ENCODE measurements at regions not wholly inside any gene's neighbourhood (a gene's known extent, or its start where the extent isn't known, plus 50 kb on each side); places are given as distances from the start of the nearest gene placed in this dataset.

GRCh38 chr1:222161676-222162075 is 386.2 kb downstream of the HHIPL2 start:
- DNase-seq = no peak

GRCh38 chr1:222157612-222158011 is 390.3 kb downstream of the HHIPL2 start:
- no peak for DNase-seq

- DNase-seq = no peak
These were observed 398.3 kb upstream of the DUSP10 start for GRCh38 chr1:222140206-222140605.

- no peak for DNase-seq
These were observed 396.2 kb upstream of the DUSP10 start for GRCh38 chr1:222138095-222138494.

GRCh38 chr1:222136869-222137268 is 395.0 kb upstream of the DUSP10 start:
- DNase-seq = no peak

GRCh38 chr1:222129041-222129440 is 387.2 kb upstream of the DUSP10 start:
- no peak for DNase-seq

- DNase-seq = no peak
These were observed 385.8 kb upstream of the DUSP10 start for GRCh38 chr1:222127526-222128152.

- no peak for DNase-seq
These were observed 385.2 kb upstream of the DUSP10 start for GRCh38 chr1:222127096-222127495.

GRCh38 chr1:222126052-222126451 is 384.2 kb upstream of the DUSP10 start:
- DNase-seq = no peak

GRCh38 chr1:222124602-222125001 is 382.7 kb upstream of the DUSP10 start:
- no peak for DNase-seq

- no peak for DNase-seq
These were observed 381.2 kb upstream of the DUSP10 start for GRCh38 chr1:222123111-222123510.

- no peak for DNase-seq
These were observed 375.9 kb upstream of the DUSP10 start for GRCh38 chr1:222117809-222118208.

GRCh38 chr1:222114536-222115156 is 372.8 kb upstream of the DUSP10 start:
- DNase-seq = no peak

- DNase-seq = no peak
These were observed 367.9 kb upstream of the DUSP10 start for GRCh38 chr1:222109836-222110235.

- DNase-seq = no peak
These were observed 366.1 kb upstream of the DUSP10 start for GRCh38 chr1:222107975-222108374.

GRCh38 chr1:222107267-222107666 is 365.4 kb upstream of the DUSP10 start:
- DNase-seq = no peak

- DNase-seq = no peak
These were observed 364.5 kb upstream of the DUSP10 start for GRCh38 chr1:222106377-222106776.

- DNase-seq = no peak
These were observed 364.0 kb upstream of the DUSP10 start for GRCh38 chr1:222105861-222106260.

- no peak for DNase-seq
These were observed 363.5 kb upstream of the DUSP10 start for GRCh38 chr1:222105393-222105737.

GRCh38 chr1:222104694-222105392 is 363.0 kb upstream of the DUSP10 start:
- no peak for DNase-seq

GRCh38 chr1:222104097-222104496 is 362.2 kb upstream of the DUSP10 start:
- DNase-seq = no peak

GRCh38 chr1:222099746-222100145 is 357.9 kb upstream of the DUSP10 start:
- no peak for DNase-seq

GRCh38 chr1:222098404-222098803 is 356.5 kb upstream of the DUSP10 start:
- DNase-seq = no peak

GRCh38 chr1:222097588-222097987 is 355.7 kb upstream of the DUSP10 start:
- DNase-seq = no peak

GRCh38 chr1:222096883-222097282 is 355.0 kb upstream of the DUSP10 start:
- DNase-seq = no peak

Data from NCI-H1105 (cell line).